GM19328 (cell line): ENCODE measurements at regions not wholly inside any gene's neighbourhood (a gene's known extent, or its start where the extent isn't known, plus 50 kb on each side); places are given as distances from the start of the nearest gene placed in this dataset.

ENCODE experiments used
- ATAC-seq: cut with Tn5 transposase; IDR thresholded peaks from one replicate; pipeline ENCODE4 v1.9.1; 2021; ENCODE audit warnings: mild to moderate bottlenecking, moderate library complexity; ENCODE audit not compliant: unreplicated experiment

GRCh38 chr11:71357414-71357813, 90.8 kb downstream of the DHCR7 start:
- no peak for ATAC-seq

- no peak for ATAC-seq
Observed at GRCh38 chr11:71356904-71357303, 91.3 kb downstream of the DHCR7 start.

- ATAC-seq, result no peak
Observed at GRCh38 chr11:71356280-71356876, 91.8 kb downstream of the DHCR7 start.

GRCh38 chr11:71355281-71355680, 92.9 kb downstream of the DHCR7 start:
- ATAC-seq, result no peak

GRCh38 chr11:71354394-71355105, 93.6 kb downstream of the DHCR7 start:
- ATAC-seq, result no peak

- ATAC-seq, result no peak
Observed at GRCh38 chr11:71352748-71353147, 95.4 kb downstream of the DHCR7 start.

GRCh38 chr11:71352226-71352625, 96.0 kb downstream of the DHCR7 start:
- no peak for ATAC-seq

- no peak for ATAC-seq
Observed at GRCh38 chr11:71349627-71350026, 97.2 kb upstream of the SHANK2 start.

GRCh38 chr11:71343828-71344400, 91.5 kb upstream of the SHANK2 start:
- ATAC-seq, result no peak

GRCh38 chr11:71342951-71343827, 90.8 kb upstream of the SHANK2 start:
- no peak for ATAC-seq

GRCh38 chr11:71342116-71342515, 89.7 kb upstream of the SHANK2 start:
- no peak for ATAC-seq

GRCh38 chr11:71341596-71341995, 89.2 kb upstream of the SHANK2 start:
- ATAC-seq, result no peak

- ATAC-seq, result no peak
Observed at GRCh38 chr11:71341173-71341572, 88.8 kb upstream of the SHANK2 start.

- ATAC-seq, result no peak
Observed at GRCh38 chr11:71340086-71340606, 87.8 kb upstream of the SHANK2 start.

- no peak for ATAC-seq
Observed at GRCh38 chr11:71339396-71339881, 87.1 kb upstream of the SHANK2 start.

- no peak for ATAC-seq
Observed at GRCh38 chr11:71338801-71339395, 86.5 kb upstream of the SHANK2 start.

GRCh38 chr11:71336996-71337754, 84.8 kb upstream of the SHANK2 start:
- ATAC-seq, result no peak

- no peak for ATAC-seq
Observed at GRCh38 chr11:71336176-71336995, 84.0 kb upstream of the SHANK2 start.

- no peak for ATAC-seq
Observed at GRCh38 chr11:71335371-71335770, 83.0 kb upstream of the SHANK2 start.
